Left lung (tissue), 4 donors: ENCODE measurements at regions not wholly inside any gene's neighbourhood (a gene's known extent, or its start where the extent isn't known, plus 50 kb on each side); places are given as distances from the start of the nearest gene placed in this dataset.

Experiments used
- ATAC-seq: fragments of 200-7000 bp; cut with Tn5 transposase; one replicate; pipeline ENCODE4 v1.9.1; 2020; ENCODE audit warnings: moderate library complexity
- DNase-seq, 4 donors: peaks; one replicate each; pipeline ENCODE4 v3.0.0-alpha.2; 2013 to 2020
- H3K27ac ChIP-seq, 2 donors: fragments of 200-600 bp; sonication (generic) in 1 of 2; one replicate each; pipeline versions ENCODE4 v1.5.0 to v1.8.0; 2020 to 2021
- H3K27me3 ChIP-seq, 2 donors: fragments of 200-600 bp; sonication (generic) in 1 of 2; one replicate each; pipeline versions ENCODE4 v1.5.0 to v1.8.0; 2020 to 2021
- H3K36me3 ChIP-seq, 2 donors: fragments of 200-600 bp; sonication (generic) in 1 of 2; one replicate each; pipeline versions ENCODE4 v1.5.0 to v1.8.0; 2020 to 2021
- H3K4me1 ChIP-seq, 2 donors: fragments of 200-600 bp; one replicate each; pipeline ENCODE4 v1.8.0; 2021
- H3K4me3 ChIP-seq, 2 donors: fragments of 200-600 bp; sonication (generic) in 1 of 2; one replicate each; pipeline versions ENCODE4 v1.5.0 to v1.8.0; 2020 to 2021; ENCODE audit warnings: mild to moderate bottlenecking in 1 of 2
- H3K9me3 ChIP-seq, 2 donors: fragments of 200-600 bp; sonication (generic) in 1 of 2; one replicate each; pipeline versions ENCODE4 v1.5.0 to v1.8.0; 2020 to 2021
- CTCF ChIP-seq, 2 donors: fragments of 200-600 bp; sonication (generic) in 1 of 2; IDR thresholded peaks; one replicate each; pipeline versions ENCODE4 v1.5.0 to v1.8.0; 2021; ENCODE audit warnings: antibody characterized with exemption in 2 of 2
- intact Hi-C, 2 donors: fragments of 100-400 bp; cut with DNase I; formaldehyde crosslinking; loops; one replicate each; pipeline versions ENCODE4 v1.11.2 to v1.14.2; 2022
- donor health status: DM: no; HTN: yes; CAD: no.
- donor health status: DM: no; HTN: no; CAD: no.

DNA sequence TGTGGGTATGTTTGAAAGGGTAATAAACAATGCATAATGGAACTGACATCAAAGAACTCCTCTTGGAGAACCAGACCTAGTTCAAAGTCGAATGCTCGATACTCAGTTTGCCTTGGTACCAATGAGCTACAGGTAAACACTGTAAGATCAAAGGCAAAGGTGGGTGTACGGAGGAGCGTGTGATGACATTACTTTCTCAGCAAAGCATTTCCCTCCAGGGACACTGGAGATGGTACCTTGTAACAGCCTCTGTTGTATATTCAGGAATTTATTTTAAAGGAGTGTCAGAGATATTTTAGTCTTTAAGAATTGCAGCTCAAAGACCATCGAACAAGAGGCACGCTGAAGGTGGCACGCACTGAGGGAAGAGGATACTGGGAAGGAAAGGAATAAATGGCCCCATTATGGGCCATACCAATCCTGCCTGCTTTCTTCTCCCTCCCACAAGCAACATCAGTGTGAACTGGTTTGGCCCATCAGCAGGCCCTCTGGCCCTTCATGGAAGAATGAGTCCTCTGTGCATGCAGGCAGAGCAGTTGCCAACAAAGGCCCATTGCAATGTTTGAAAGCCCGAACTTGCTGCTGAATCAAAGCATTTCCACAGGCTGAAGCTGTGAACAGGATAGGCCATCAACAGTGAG is 410.2 kb downstream of the ACTL7B start:
- no peak overlapping the region for H3K4me3 ChIP-seq
- TF ChIP-seq CTCF (IDR thresholded peaks at IDR 0.05): no peak
- ATAC-seq: no peak
- no peaks in the 10 kb centered on the region for H3K27me3 ChIP-seq
- intact Hi-C loops: no loop called here
- H3K9me3 ChIP-seq: no peaks in the 10 kb centered on the region
- DNase-seq: no peak
- H3K36me3 ChIP-seq: no peaks in the 10 kb centered on the region
- no peak overlapping the region for H3K27ac ChIP-seq
- peaks cover 0 to 4% of the 10 kb centered on the region in 2 donors for H3K4me1 ChIP-seq

- H3K4me1 ChIP-seq: peaks cover 0 to 4% of the 10 kb centered on the region in 2 donors
- H3K4me3 ChIP-seq: no peak overlapping the region
- intact Hi-C loops: no loop called here
- H3K27me3 ChIP-seq: no peaks in the 10 kb centered on the region
- DNase-seq (peak in 2 of 4 donors; percentile 30 to 34), ATAC-seq (peak; percentile 84)
- H3K9me3 ChIP-seq: no peaks in the 10 kb centered on the region
- H3K27ac ChIP-seq: peak overlapping the region; percentile 22 to 39
- no peaks in the 10 kb centered on the region for H3K36me3 ChIP-seq
- no peak for TF ChIP-seq CTCF (IDR thresholded peaks at IDR 0.05)
Observed at GRCh38 chr9:108444400-108445358, 411.1 kb downstream of the ACTL7B start.

DNA sequence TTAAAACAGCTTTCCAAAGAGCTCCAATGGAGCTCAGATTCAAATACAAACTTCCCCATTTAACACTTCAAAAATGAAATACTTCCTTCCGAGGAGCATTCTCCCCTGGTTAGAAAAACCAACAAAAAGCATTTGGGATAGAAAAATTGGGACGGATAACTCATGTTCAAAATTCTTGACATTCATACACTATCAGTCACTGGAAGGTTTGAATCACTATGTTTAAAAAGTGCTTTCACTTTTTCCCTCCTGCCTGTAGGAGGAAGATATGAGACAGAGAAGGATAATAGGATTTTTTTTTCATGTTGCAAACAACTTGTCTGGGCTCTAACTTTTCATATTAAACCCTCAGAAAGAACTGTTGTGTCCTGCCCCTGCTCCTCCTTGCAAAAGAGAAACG is 412.0 kb downstream of the ACTL7B start:
- no peaks in the 10 kb centered on the region for H3K9me3 ChIP-seq
- no peak overlapping the region for H3K4me3 ChIP-seq
- H3K4me1 ChIP-seq: peaks cover 0 to 4% of the 10 kb centered on the region in 2 donors
- no peaks in the 10 kb centered on the region for H3K27me3 ChIP-seq
- intact Hi-C loops: no loop called here
- H3K27ac ChIP-seq: peak overlapping the region; percentile 6 to 39
- TF ChIP-seq CTCF (IDR thresholded peaks at IDR 0.05): no peak
- no peak for DNase-seq
- no peaks in the 10 kb centered on the region for H3K36me3 ChIP-seq
- peak; percentile 58 for ATAC-seq

DNA sequence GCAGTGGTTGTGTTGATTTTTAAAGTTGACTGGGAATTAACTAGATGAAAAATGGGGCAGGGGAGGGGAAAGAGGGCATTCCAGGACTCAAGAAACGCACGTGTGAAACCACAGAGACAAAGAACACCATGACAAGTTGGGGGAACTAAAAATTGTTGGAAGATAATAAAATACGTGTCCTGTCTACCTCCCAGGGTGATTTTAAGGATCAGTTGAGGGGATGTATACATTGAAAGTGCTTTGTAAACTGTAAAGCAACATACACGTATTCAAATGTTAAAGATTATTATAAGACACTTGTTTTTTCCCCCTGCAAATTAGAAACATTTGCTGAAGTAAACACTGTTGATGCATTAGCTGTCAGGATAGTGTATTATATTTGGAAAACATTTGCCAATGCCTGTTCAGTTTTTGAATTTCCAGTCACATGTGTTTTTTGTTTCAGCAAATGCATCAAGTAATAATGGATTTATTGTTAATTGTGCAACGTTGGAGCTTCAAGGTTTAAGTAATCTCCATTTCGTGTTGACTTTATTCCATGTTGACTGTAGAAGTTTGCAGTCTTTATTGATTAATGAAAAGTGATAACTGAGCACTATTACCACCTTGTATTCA is 412.7 kb downstream of the ACTL7B start:
- no peak overlapping the region for H3K4me3 ChIP-seq
- no peaks in the 10 kb centered on the region for H3K27me3 ChIP-seq
- H3K4me1 ChIP-seq: peaks cover 0 to 4% of the 10 kb centered on the region in 2 donors
- no peak for TF ChIP-seq CTCF (IDR thresholded peaks at IDR 0.05)
- intact Hi-C loops: no loop called here
- ATAC-seq (no peak), DNase-seq (no peak)
- peak overlapping the region in 1 of 2 donors; percentile 6 for H3K27ac ChIP-seq
- H3K9me3 ChIP-seq: no peaks in the 10 kb centered on the region
- H3K36me3 ChIP-seq: no peaks in the 10 kb centered on the region

DNA sequence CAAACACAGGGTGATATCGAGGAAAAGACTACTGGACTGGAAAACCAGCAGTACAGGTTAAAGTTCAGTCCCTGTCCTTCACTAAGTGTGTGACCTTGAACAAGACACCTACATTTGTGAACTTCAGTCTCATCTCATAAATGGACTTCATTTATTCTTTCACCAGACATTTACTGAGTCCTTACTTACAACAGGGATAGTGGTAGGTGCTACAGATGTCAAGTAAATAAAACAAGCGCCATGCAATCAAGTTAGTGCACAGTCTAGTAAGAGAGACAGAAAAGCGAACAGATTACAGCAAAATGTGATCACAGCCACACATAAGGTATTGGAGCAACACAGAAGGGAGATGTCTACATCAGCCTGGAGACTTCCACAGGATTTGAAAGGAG is 413.2 kb downstream of the ACTL7B start:
- ATAC-seq: no peak
- no peaks in the 10 kb centered on the region for H3K9me3 ChIP-seq
- no peaks in the 10 kb centered on the region for H3K36me3 ChIP-seq
- H3K27me3 ChIP-seq: no peaks in the 10 kb centered on the region
- TF ChIP-seq CTCF (IDR thresholded peaks at IDR 0.05): no peak
- intact Hi-C loops: no loop called here
- H3K4me1 ChIP-seq: peaks cover 0 to 4% of the 10 kb centered on the region in 2 donors
- no peak overlapping the region for H3K4me3 ChIP-seq
- no peak for DNase-seq
- H3K27ac ChIP-seq: no peak overlapping the region
